Breast epithelium (tissue), 3 donors: ENCODE measurements at regions not wholly inside any gene's neighbourhood (a gene's known extent, or its start where the extent isn't known, plus 50 kb on each side); places are given as distances from the start of the nearest gene placed in this dataset.

ENCODE experiments used
- CTCF ChIP-seq, 3 donors: fragments of 450-650 bp; IDR thresholded peaks; one replicate each; pipeline ENCODE4 v1.5.1; 2016 to 2017; ENCODE audit warnings: antibody characterized with exemption in 3 of 3, mild to moderate bottlenecking in 3 of 3, moderate library complexity in 3 of 3
- POLR2A ChIP-seq: fragments of 450-650 bp; IDR thresholded peaks from one replicate; pipeline ENCODE4 v1.6.1; 2016; ENCODE audit warnings: antibody characterized with exemption, mild to moderate bottlenecking, moderate library complexity
- POLR2AphosphoS5 ChIP-seq, 3 donors: sonication (generic); formaldehyde crosslinking; IDR thresholded peaks; one replicate each; pipeline ENCODE4 v1.6.1; 2017; ENCODE audit warnings: antibody characterized with exemption in 3 of 3

DNA sequence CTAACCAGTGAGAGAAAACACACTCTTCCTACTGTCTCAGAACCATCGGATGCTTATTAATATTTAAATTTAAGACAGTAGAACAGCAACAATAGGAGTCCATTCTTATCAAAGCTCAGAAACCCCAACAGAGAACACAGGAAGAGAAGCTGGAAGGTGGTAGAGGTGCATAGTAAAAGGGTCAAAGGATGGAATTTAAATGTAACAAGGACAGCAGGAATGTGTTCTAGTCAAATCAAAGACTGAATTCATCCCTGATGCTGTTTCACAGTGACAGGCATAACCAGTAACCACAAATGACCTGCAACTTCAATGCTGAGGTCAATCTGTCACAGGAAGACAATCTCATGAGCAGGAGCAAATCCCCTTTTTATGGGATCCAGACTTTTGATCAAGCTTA is 1259.7 kb downstream of the XPNPEP1 start:
- TF ChIP-seq CTCF (IDR thresholded peaks at IDR 0.05) (no peak), POLR2A (no peak), POLR2AphosphoS5 (IDR thresholded peaks at IDR 0.05) (no peak)
